GM12878 (cell line): ENCODE measurements at regions not wholly inside any gene's neighbourhood (a gene's known extent, or its start where the extent isn't known, plus 50 kb on each side); places are given as distances from the start of the nearest gene placed in this dataset.
"Not testable (repeated sequence)": the region's sequence is repeated elsewhere in the genome, so short reads cannot be mapped to it uniquely, and the experiment has no call there.

ENCODE experiments used
- ATAC-seq: fragments of 200-7000 bp; cut with Tn5 transposase; 3 replicates; pipeline ENCODE4 v1.9.1; 2020; ENCODE audit warnings: mild to moderate bottlenecking, moderate library complexity
- BruUV-seq: library from RNA; stranded (reverse); fragments of 400-500 nt; replicated peaks from 2 replicates; lab custom pipeline; 2021; lab: Mats Ljungman, UMichigan
- CTCF ChIA-PET: fragments of 300-600 bp; sonication (Branson Sonifier 250); formaldehyde crosslinking; extraction: SDS; loops from one replicate; lab custom pipeline; 2021; ENCODE audit warnings: inconsistent platforms; lab: Yijun Ruan, JAX
- POLR2A ChIA-PET: fragments of 350-600 bp; formaldehyde crosslinking; extraction: SDS; loops from one replicate; lab custom pipeline; 2021; ENCODE audit warnings: inconsistent platforms; lab: Charles Lee
- RAD21 ChIA-PET: fragments of 300-600 bp; sonication (Branson Sonifier 250); formaldehyde crosslinking; loops from one replicate; lab custom pipeline; 2023; ENCODE audit warnings: antibody characterized with exemption; ENCODE audit not compliant: unreplicated experiment; lab: Charles Lee
- SMC1A ChIA-PET: fragments of 300-600 bp; sonication (Branson Sonifier 250); formaldehyde crosslinking; loops from one replicate; lab custom pipeline; 2023; ENCODE audit not compliant: unreplicated experiment, uncharacterized antibody; lab: Charles Lee
- DNase-seq: peaks from one replicate; pipeline ENCODE4 v3.0.0-alpha.2; 2011; ENCODE audit warnings: low read depth, low spot score
- FAIRE-seq: peaks from 3 replicates; lab custom pipeline; 2011; peaks lifted over from hg19 to GRCh38; lab: Jason Lieb, UNC
- H2AFZ ChIP-seq: 2 replicates; pipeline ENCODE4 v1.6.0; 2011; ENCODE audit warnings: low read depth, low read length, control low read depth; ENCODE audit not compliant: control insufficient read depth
- H3K27ac ChIP-seq: 2 replicates; pipeline ENCODE4 v1.5.1; 2011; ENCODE audit warnings: control low read depth; ENCODE audit not compliant: control insufficient read depth, insufficient read depth
- H3K27me3 ChIP-seq, 2 experiments: replicated peaks in 1 of 2; 2 replicates each; pipeline versions ENCODE4 v1.6.0 to v1.6.1; 2011; ENCODE audit warnings: low read length in 1 of 2; ENCODE audit not compliant: control insufficient read depth in 2 of 2, insufficient read depth in 2 of 2
- H3K36me3 ChIP-seq, 2 experiments: 2 replicates each; pipeline ENCODE4 v1.5.1; 2011; ENCODE audit warnings: low read length in 1 of 2; ENCODE audit not compliant: control insufficient read depth in 2 of 2, insufficient read depth in 2 of 2
- H3K4me1 ChIP-seq: 2 replicates; pipeline ENCODE4 v1.6.1; 2011; ENCODE audit warnings: mild to moderate bottlenecking, low read length, moderate library complexity, mixed read lengths; ENCODE audit not compliant: control insufficient read depth, insufficient read depth
- H3K4me2 ChIP-seq: 2 replicates; pipeline ENCODE4 v1.6.0; 2011; ENCODE audit warnings: control low read depth; ENCODE audit not compliant: control insufficient read depth, insufficient read depth
- H3K4me3 ChIP-seq: fragments of 200-600 bp; sonication (generic); 2 replicates; pipeline ENCODE4 v1.5.1; 2016
- H3K79me2 ChIP-seq: 2 replicates; pipeline ENCODE4 v1.6.0; 2011; ENCODE audit warnings: low read length; ENCODE audit not compliant: control insufficient read depth, insufficient read depth
- H3K9ac ChIP-seq: 2 replicates; pipeline ENCODE4 v1.8.0; 2011; ENCODE audit warnings: low read length, control low read depth, mixed read lengths; ENCODE audit not compliant: control insufficient read depth, insufficient read depth
- H3K9me3 ChIP-seq: replicated peaks from 3 replicates; pipeline ENCODE4 v1.5.1; 2011; ENCODE audit warnings: mild to moderate bottlenecking, low read length; ENCODE audit not compliant: control insufficient read depth, insufficient read depth
- H4K20me1 ChIP-seq: 2 replicates; pipeline ENCODE4 v1.6.0; 2011; ENCODE audit not compliant: control insufficient read depth, insufficient read depth
- BHLHE40 ChIP-seq, 2 experiments: fragments of 450-650 bp in 1 of 2; IDR thresholded peaks; 2 replicates each; pipeline ENCODE4 v1.6.1; 2011 to 2017; ENCODE audit warnings: low read depth in 2 of 2, borderline replicate concordance in 1 of 2, improper control_type of control experiment in 1 of 2, low read length in 1 of 2, mild to moderate bottlenecking in 1 of 2
- ETV6 ChIP-seq, 2 experiments: fragments of 450-650 bp in 1 of 2; IDR thresholded peaks in 1 of 2; conservative IDR thresholded peaks in 1 of 2; 2 replicates each; pipeline ENCODE4 v1.6.1; 2014; ENCODE audit warnings: antibody characterized with exemption in 1 of 2, borderline replicate concordance in 1 of 2, low read depth in 1 of 2, mild to moderate bottlenecking in 1 of 2, moderate library complexity in 1 of 2
- LARP7 ChIP-seq: fragments of 450-650 bp; IDR thresholded peaks from 2 replicates; pipeline ENCODE4 v1.6.1; 2017; ENCODE audit warnings: mild to moderate bottlenecking
- SREBF1 ChIP-seq: IDR thresholded peaks from 2 replicates; pipeline ENCODE4 v1.6.1; 2012; ENCODE audit warnings: mild to moderate bottlenecking, low read length
- YY1 ChIP-seq: IDR thresholded peaks from 2 replicates; pipeline ENCODE4 v1.6.1; 2011; ENCODE audit warnings: low read depth, mild to moderate bottlenecking, low read length
- ZNF384 ChIP-seq: IDR thresholded peaks from 2 replicates; pipeline ENCODE4 v1.6.1; 2012; ENCODE audit warnings: low read depth, mild to moderate bottlenecking, low read length, improper control_type of control experiment, borderline replicate concordance
- ZNF592 ChIP-seq: fragments of 450-650 bp; IDR thresholded peaks from 2 replicates; pipeline ENCODE4 v1.6.1; 2017; ENCODE audit warnings: mild to moderate bottlenecking, moderate library complexity
- WGBS: methylation state at CpG from one replicate; pipeline ENCODE4 v1.1.6; 2016; ENCODE audit warnings: low lambda C conversion rate; ENCODE audit not compliant: insufficient replicate concordance, insufficient coverage; ENCODE audit errors: missing lambda C conversion rate; 5-methylcytosine and 5-hydroxymethylcytosine counted together
- in situ Hi-C: fragments of 300-500 bp; cut with MboI; formaldehyde crosslinking; loops from 9 replicates; pipeline ENCODE4 v1.14.3; 2018; ENCODE audit warnings: mixed read lengths
- intact Hi-C: fragments of 100-400 bp; cut with micrococcal nuclease; formaldehyde crosslinking; loops from one replicate; pipeline ENCODE4 v1.14.2; 2022; ENCODE audit not compliant: unreplicated experiment
- TF ChIP-seq, protein P1 (sequence below): fragments of 450-650 bp; IDR thresholded peaks from 2 replicates; pipeline ENCODE4 v1.6.1; 2014; ENCODE audit warnings: mild to moderate bottlenecking

DNA sequence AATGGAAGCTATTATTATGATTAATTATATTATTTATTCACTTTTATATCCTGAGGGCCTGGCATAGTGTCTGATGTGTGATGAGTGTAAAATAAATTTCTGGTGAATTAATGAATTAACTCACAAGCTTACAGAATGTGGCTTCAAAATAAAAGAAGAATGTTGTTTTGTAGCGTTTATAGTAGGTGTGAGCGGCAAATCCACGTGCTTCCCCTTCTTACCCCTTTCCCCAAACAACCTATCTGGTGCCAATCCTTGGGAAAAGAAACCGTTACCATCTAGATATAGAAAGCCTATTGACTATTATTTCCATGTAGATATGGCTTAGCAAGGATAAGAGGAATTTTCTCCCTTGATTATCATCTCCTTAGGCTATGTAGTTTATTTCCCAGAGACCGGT, 144.6 kb upstream of the CITED2 start (continued):
- TF ChIP-seq ZNF592 (no peak), LARP7 (no peak), ETV6 (conservative IDR thresholded peaks at IDR 0.05 in 1 of 2, IDR thresholded peaks at IDR 0.05 in 1 of 2; ENCODE audit: borderline replicate concordance in 1 of 2, low read depth in 1 of 2) (no peak)
- TF ChIP-seq, protein P1, sequence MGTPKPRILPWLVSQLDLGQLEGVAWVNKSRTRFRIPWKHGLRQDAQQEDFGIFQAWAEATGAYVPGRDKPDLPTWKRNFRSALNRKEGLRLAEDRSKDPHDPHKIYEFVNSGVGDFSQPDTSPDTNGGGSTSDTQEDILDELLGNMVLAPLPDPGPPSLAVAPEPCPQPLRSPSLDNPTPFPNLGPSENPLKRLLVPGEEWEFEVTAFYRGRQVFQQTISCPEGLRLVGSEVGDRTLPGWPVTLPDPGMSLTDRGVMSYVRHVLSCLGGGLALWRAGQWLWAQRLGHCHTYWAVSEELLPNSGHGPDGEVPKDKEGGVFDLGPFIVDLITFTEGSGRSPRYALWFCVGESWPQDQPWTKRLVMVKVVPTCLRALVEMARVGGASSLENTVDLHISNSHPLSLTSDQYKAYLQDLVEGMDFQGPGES = no peak

DNA sequence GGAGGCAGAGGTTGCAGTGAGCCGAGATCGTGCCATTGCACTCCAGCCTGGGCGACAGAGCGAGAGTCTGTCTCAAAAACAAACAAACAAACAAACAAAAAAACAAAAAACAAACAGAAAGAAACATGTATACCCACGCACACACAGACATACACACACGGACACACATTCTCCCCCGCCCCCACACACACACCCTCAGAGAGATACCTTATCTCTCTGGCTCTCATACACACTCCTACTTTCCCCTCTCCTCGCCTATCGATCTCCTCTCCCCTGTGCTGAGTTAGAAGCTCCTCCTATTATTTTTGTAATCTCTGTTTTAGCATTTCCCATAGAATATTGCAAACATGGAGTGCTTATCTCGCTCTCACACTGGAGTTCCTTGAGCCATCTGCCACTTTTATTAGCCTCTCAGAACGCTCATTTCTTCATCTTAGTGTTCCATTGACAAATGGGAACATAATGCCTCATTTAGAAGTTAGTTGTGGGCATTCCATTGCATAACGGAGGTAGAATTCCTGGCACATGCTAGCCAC, 144.2 kb upstream of the CITED2 start:
- no peak for DNase-seq
- no peak for TF ChIP-seq ZNF384
- TF ChIP-seq SREBF1 = no peak
- no peak for TF ChIP-seq BHLHE40 (IDR thresholded peaks at IDR 0.05; ENCODE audit: borderline replicate concordance in 1 of 2, low read depth in 2 of 2, low read length in 1 of 2)
- no peak for TF ChIP-seq YY1
- SMC1A ChIA-PET = interaction anchor here (1.2 to 1.6 kb wide), 4 partner anchors 8 to 149 kb away, joined by 3 to 4 read pairs (median 3); no protein-coding TSS in a partner anchor
- H3K27me3 ChIP-seq = no peaks in the 10 kb centered on the region
- H3K27ac ChIP-seq = no peak overlapping the region
- no peak for FAIRE-seq
- H2AFZ ChIP-seq = no peak overlapping the region
- H4K20me1 ChIP-seq = no peaks in the 10 kb centered on the region
- no peaks in the 10 kb centered on the region for H3K36me3 ChIP-seq
- no peak overlapping the region for H3K4me3 ChIP-seq
- H3K4me1 ChIP-seq = no peaks in the 10 kb centered on the region
- POLR2A ChIA-PET = interaction anchor here (0.5 kb wide), 1 partner anchor 412 kb away, joined by 6 read pairs; no protein-coding TSS in a partner anchor
- no peak overlapping the region for H3K4me2 ChIP-seq
- no peak overlapping the region for H3K9ac ChIP-seq
- RAD21 ChIA-PET = no interaction called here
- intact Hi-C loops (no loop called here), in situ Hi-C loops (no loop called here)
- H3K9me3 ChIP-seq = no peaks in the 10 kb centered on the region
- ATAC-seq = no peak
- 66% methylated on average over 12 of the region's 12 CpGs for WGBS
- no TSS peak for BruUV-seq
- CTCF ChIA-PET = no interaction called here
- no peaks in the 10 kb centered on the region for H3K79me2 ChIP-seq

GRCh38 chr6:139517998-139518555, 143.6 kb upstream of the CITED2 start:
- H2AFZ ChIP-seq, DNase-seq, H3K36me3 ChIP-seq, CTCF ChIA-PET, H3K4me2 ChIP-seq, in situ Hi-C loops, ATAC-seq, BruUV-seq, FAIRE-seq, H3K79me2 ChIP-seq, RAD21 ChIA-PET, H3K4me3 ChIP-seq, H4K20me1 ChIP-seq, intact Hi-C loops, H3K27me3 ChIP-seq, H3K27ac ChIP-seq, H3K9ac ChIP-seq, H3K4me1 ChIP-seq, H3K9me3 ChIP-seq: not testable (repeated sequence)
- ChIA-PET SMC1A (interaction anchor here (0.6 to 1.4 kb wide), 3 partner anchors 13 to 153 kb away, joined by 3 to 4 read pairs (median 3); no protein-coding TSS in a partner anchor), POLR2A (interaction anchor here (0.5 kb wide), 1 partner anchor 411 kb away, joined by 6 read pairs; no protein-coding TSS in a partner anchor)
- WGBS = 69% methylated on average over 13 of the region's 14 CpGs
